OCI-LY7 (cell line): ENCODE measurements at regions not wholly inside any gene's neighbourhood (a gene's known extent, or its start where the extent isn't known, plus 50 kb on each side); places are given as distances from the start of the nearest gene placed in this dataset.

Experiments
- BruUV-seq: library from RNA; stranded (reverse); fragments of 400-500 nt; replicated peaks from 2 replicates; lab custom pipeline; 2021; lab: Mats Ljungman, UMichigan
- CTCF ChIA-PET: fragments of 300-600 bp; sonication (Branson Sonifier 250); formaldehyde crosslinking; loops from one replicate; lab custom pipeline; 2022; ENCODE audit warnings: antibody characterized with exemption; ENCODE audit not compliant: unreplicated experiment; lab: Charles Lee
- POLR2A ChIA-PET: fragments of 300-600 bp; sonication (Branson Sonifier 250); formaldehyde crosslinking; loops from one replicate; lab custom pipeline; 2022; ENCODE audit warnings: antibody characterized with exemption; lab: Charles Lee
- DNase-seq: peaks from one replicate; pipeline ENCODE4 v3.0.0-alpha.2; 2015; ENCODE audit warnings: low spot score
- H2AFZ ChIP-seq: fragments of 200-600 bp; sonication (generic), shearing (Covaris generic); 2 replicates; pipeline ENCODE4 v1.6.1; 2014; ENCODE audit warnings: mild to moderate bottlenecking, antibody characterized with exemption, low read length, moderate library complexity
- H3K27ac ChIP-seq: fragments of 200-600 bp; sonication (generic); 2 replicates; pipeline ENCODE4 v1.5.1; 2014; ENCODE audit warnings: mixed run types, low read depth, mild to moderate bottlenecking, moderate library complexity, low read length, inconsistent platforms; ENCODE audit not compliant: poor library complexity, severe bottlenecking
- H3K36me3 ChIP-seq: fragments of 200-600 bp; sonication (generic); 2 replicates; pipeline ENCODE4 v1.6.1; 2014; ENCODE audit warnings: mild to moderate bottlenecking, antibody characterized with exemption, low read length, moderate library complexity, mixed read lengths; ENCODE audit not compliant: insufficient read depth
- H3K4me1 ChIP-seq: fragments of 200-600 bp; sonication (generic); 2 replicates; pipeline ENCODE4 v1.5.1; 2014; ENCODE audit warnings: mild to moderate bottlenecking, low read length; ENCODE audit not compliant: insufficient read depth, poor library complexity, severe bottlenecking
- H3K4me2 ChIP-seq: fragments of 200-600 bp; sonication (generic); 2 replicates; pipeline ENCODE4 v1.6.1; 2014; ENCODE audit warnings: mild to moderate bottlenecking, low read length
- H3K4me3 ChIP-seq: fragments of 200-600 bp; sonication (generic); 2 replicates; pipeline ENCODE4 v1.5.1; 2014; ENCODE audit warnings: mild to moderate bottlenecking, low read depth, low read length; ENCODE audit not compliant: poor library complexity, severe bottlenecking
- H3K79me2 ChIP-seq: fragments of 200-600 bp; sonication (generic); 2 replicates; pipeline ENCODE4 v1.6.1; 2016; ENCODE audit warnings: low read depth, mild to moderate bottlenecking, low read length, moderate library complexity, mixed read lengths; ENCODE audit not compliant: insufficient read depth
- H3K9me2 ChIP-seq: fragments of 200-600 bp; sonication (generic); 2 replicates; pipeline ENCODE4 v1.6.1; 2016; ENCODE audit warnings: mild to moderate bottlenecking, low read length, mixed read lengths; ENCODE audit not compliant: insufficient read depth
- H3K9me3 ChIP-seq: fragments of 200-600 bp; sonication (generic); 2 replicates; pipeline ENCODE4 v1.6.1; 2014; ENCODE audit warnings: mild to moderate bottlenecking, mixed run types, low read length, mixed read lengths
- H4K20me1 ChIP-seq: fragments of 200-600 bp; sonication (generic); 2 replicates; pipeline ENCODE4 v1.6.1; 2014; ENCODE audit warnings: mild to moderate bottlenecking, antibody characterized with exemption, low read length, moderate library complexity, mixed read lengths; ENCODE audit not compliant: insufficient read depth
- CTCF ChIP-seq: fragments of 200-600 bp; sonication (generic); conservative IDR thresholded peaks from 2 replicates; pipeline ENCODE4 v1.5.1; 2014; ENCODE audit warnings: mild to moderate bottlenecking, antibody characterized with exemption, low read length, moderate library complexity, mixed read lengths
- EZH2phosphoT487 ChIP-seq: fragments of 200-600 bp; sonication (generic); IDR thresholded peaks from 2 replicates; pipeline ENCODE4 v1.6.1; 2018; ENCODE audit warnings: low read depth, borderline replicate concordance, mild to moderate bottlenecking, mixed run types, antibody characterized with exemption, low read length, moderate library complexity, mixed read lengths
- intact Hi-C: fragments of 100-400 bp; cut with micrococcal nuclease; formaldehyde crosslinking; loops from one replicate; pipeline ENCODE4 v1.10.0; 2022; ENCODE audit not compliant: unreplicated experiment

DNA sequence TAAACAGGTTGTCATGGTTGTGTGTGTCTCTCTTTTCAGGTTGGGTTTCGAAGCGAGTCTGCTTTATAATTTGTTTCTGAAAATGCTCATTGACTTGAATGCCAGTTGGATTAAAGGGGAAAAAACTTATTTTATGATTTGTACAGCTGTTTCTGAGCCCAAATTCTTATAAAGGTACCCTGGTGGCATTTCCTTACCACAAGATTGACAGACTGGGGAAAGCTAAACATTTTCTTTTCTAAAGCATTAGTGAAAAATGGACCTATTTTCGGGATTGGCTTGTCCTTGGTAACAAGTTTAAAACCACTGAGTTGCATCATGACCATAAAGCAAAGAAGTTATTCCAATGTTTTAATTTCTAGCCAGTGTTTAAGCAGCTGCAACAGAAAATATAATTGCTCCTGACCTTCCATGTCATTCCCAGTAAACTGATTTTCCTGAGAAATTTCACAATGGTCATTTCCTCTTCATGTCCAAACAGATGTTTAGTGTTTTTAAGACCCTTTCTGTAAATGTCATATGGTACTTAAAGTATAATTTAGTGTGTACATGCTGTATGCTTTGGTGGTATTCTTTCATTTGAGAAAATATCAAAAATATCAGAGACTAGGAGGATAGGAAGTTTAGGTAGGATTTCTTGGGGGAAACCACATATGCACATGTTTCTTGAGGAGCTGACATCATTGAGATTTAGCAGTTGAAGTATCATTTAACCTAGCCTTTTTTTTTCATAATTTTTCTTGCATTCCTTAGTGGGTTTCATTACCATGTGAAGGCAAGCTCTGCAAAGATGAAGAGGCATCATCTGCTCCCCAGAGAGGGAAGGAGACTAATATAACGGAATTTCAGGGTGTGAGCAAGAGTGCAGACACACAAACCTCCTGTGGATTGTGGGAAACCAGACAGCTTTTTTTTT lies 667.1 kb upstream of the RGMB start:
- Histone ChIP-seq H3K79me2 (no peaks in the 10 kb centered on the region), H3K9me3 (no peaks in the 10 kb centered on the region), H3K4me3 (no peak overlapping the region), H2AFZ (no peak overlapping the region), H3K4me2 (no peak overlapping the region), H3K4me1 (no peaks in the 10 kb centered on the region), H3K9me2 (no peaks in the 10 kb centered on the region), H4K20me1 (no peaks in the 10 kb centered on the region), H3K36me3 (no peaks in the 10 kb centered on the region), H3K27ac (no peak overlapping the region)
- no peak for DNase-seq
- POLR2A ChIA-PET = interaction anchor here (0.6 kb wide), 1 partner anchor 155 kb away, joined by 3 read pairs; no protein-coding TSS in a partner anchor
- no TSS peak for BruUV-seq
- CTCF ChIA-PET = no interaction called here
- TF ChIP-seq EZH2phosphoT487 = no peak
- no peak for TF ChIP-seq CTCF
- intact Hi-C loops = no loop called here

DNA sequence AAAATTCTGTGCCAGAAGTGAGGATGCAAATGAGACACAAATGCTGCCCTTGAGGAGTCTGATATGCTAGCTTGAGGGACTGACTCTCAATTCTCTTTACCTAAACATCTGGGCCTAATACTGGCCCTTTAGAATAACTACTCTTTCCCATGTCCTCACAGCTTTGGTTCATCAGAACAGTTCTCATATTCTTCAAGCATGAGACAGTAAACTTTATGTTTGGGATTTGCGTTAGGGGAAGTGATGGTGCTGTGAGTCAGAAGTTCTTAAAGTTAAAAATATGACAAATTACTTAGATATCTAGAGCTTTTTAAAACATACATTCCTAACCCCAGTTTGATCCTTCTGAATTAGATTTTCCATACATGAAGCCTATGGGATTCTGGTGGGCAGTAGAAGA lies 665.0 kb upstream of the RGMB start:
- no peak for DNase-seq
- no peak overlapping the region for H3K4me2 ChIP-seq
- no peak overlapping the region for H2AFZ ChIP-seq
- no peaks in the 10 kb centered on the region for H3K9me2 ChIP-seq
- H3K79me2 ChIP-seq = no peaks in the 10 kb centered on the region
- TF ChIP-seq EZH2phosphoT487 (no peak), CTCF (no peak)
- intact Hi-C loops = no loop called here
- POLR2A ChIA-PET = interaction anchor here (0.9 to 1.0 kb wide), 2 partner anchors 9 to 25 kb away, joined by 3 to 5 read pairs; no protein-coding TSS in a partner anchor
- no peak overlapping the region for H3K27ac ChIP-seq
- no TSS peak for BruUV-seq
- no peaks in the 10 kb centered on the region for H3K9me3 ChIP-seq
- H3K36me3 ChIP-seq = no peaks in the 10 kb centered on the region
- CTCF ChIA-PET = no interaction called here
- no peaks in the 10 kb centered on the region for H3K4me1 ChIP-seq
- no peak overlapping the region for H3K4me3 ChIP-seq
- H4K20me1 ChIP-seq = no peaks in the 10 kb centered on the region

DNA sequence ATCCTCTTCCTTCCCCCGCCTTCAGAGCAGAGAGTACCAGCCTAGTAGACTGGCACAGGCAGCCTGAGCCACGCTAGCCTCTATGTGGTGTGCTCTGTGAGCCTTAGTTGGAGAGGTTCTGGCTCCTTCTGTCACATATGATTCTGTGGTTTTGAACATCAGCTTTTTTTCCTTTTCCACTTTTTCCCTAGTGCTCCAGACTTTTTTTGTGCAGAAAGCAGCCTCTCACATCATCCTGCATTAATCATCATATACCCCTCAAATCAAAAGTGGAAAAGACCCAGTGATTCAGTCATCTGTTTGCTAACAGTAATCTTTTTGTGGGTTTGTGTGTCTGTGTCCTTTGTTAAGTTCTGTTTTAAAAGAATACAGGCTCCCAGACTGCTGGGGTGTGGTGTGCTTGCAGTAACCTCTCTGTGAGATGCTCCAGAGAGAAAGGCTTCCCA lies 663.9 kb upstream of the RGMB start:
- no peak overlapping the region for H2AFZ ChIP-seq
- DNase-seq = no peak
- intact Hi-C loops = no loop called here
- H3K4me1 ChIP-seq = no peaks in the 10 kb centered on the region
- TF ChIP-seq CTCF (no peak), EZH2phosphoT487 (no peak)
- no peaks in the 10 kb centered on the region for H3K9me2 ChIP-seq
- H3K9me3 ChIP-seq = no peaks in the 10 kb centered on the region
- POLR2A ChIA-PET = interaction anchor here (0.8 kb wide), 1 partner anchor 10 kb away, joined by 3 read pairs; no protein-coding TSS in a partner anchor
- H3K36me3 ChIP-seq = no peaks in the 10 kb centered on the region
- no peaks in the 10 kb centered on the region for H4K20me1 ChIP-seq
- H3K79me2 ChIP-seq = no peaks in the 10 kb centered on the region
- no peak overlapping the region for H3K4me3 ChIP-seq
- no peak overlapping the region for H3K4me2 ChIP-seq
- CTCF ChIA-PET = no interaction called here
- no TSS peak for BruUV-seq
- no peak overlapping the region for H3K27ac ChIP-seq
